Uterus (tissue), 3 donors: ENCODE measurements at regions not wholly inside any gene's neighbourhood (a gene's known extent, or its start where the extent isn't known, plus 50 kb on each side); places are given as distances from the start of the nearest gene placed in this dataset.

Experiments used
- DNase-seq, 2 donors: peaks; one replicate each; pipeline ENCODE4 v3.0.0-alpha.2; 2019 to 2020
- H3K27ac ChIP-seq, 2 donors: fragments of 200-600 bp; sonication (generic); 1 replicate in 1 of 2; 2 replicates in 1 of 2; pipeline ENCODE4 v1.5.1; 2016 to 2018
- H3K27me3 ChIP-seq, 2 donors: fragments of 200-600 bp; sonication (generic); one replicate each; pipeline ENCODE4 v1.5.1; 2018 to 2019; ENCODE audit warnings: control low read depth in 1 of 2
- H3K36me3 ChIP-seq, 2 donors: fragments of 200-600 bp; sonication (generic); one replicate each; pipeline ENCODE4 v1.5.1; 2019; ENCODE audit warnings: control low read depth in 1 of 2
- H3K4me1 ChIP-seq, 2 donors: fragments of 200-600 bp; sonication (generic); one replicate each; pipeline ENCODE4 v1.5.1; 2018 to 2019; ENCODE audit warnings: control low read depth in 1 of 2
- H3K4me3 ChIP-seq, 2 donors: fragments of 200-600 bp; sonication (generic); 1 replicate in 1 of 2; 2 replicates in 1 of 2; pipeline ENCODE4 v1.5.1; 2018 to 2019; ENCODE audit warnings: mild to moderate bottlenecking in 1 of 2
- H3K9me3 ChIP-seq, 2 donors: fragments of 200-600 bp; sonication (generic); one replicate each; pipeline ENCODE4 v1.5.1; 2019; ENCODE audit warnings: control low read depth in 1 of 2
- POLR2A ChIP-seq, 2 donors: fragments of 450-650 bp; IDR thresholded peaks; one replicate each; pipeline ENCODE4 v1.6.1; 2016; ENCODE audit warnings: antibody characterized with exemption in 2 of 2, mild to moderate bottlenecking in 1 of 2, moderate library complexity in 1 of 2
- intact Hi-C: fragments of 100-400 bp; cut with DNase I; formaldehyde crosslinking; loops from one replicate; pipeline ENCODE4 v1.15.1; 2023; ENCODE audit warnings: low total_unique reads
- TF ChIP-seq, protein P1 (sequence below), 4 experiments: fragments of 200-600 bp in 2 of 4; fragments of 450-650 bp in 2 of 4; sonication (generic) in 2 of 4; IDR thresholded peaks; one replicate each; pipeline ENCODE4 v1.5.1; 2016 to 2019; ENCODE audit warnings: antibody characterized with exemption in 4 of 4, mild to moderate bottlenecking in 2 of 4, moderate library complexity in 1 of 4
- donor health status: DM: yes; HTN: yes; CAD: no.

DNA sequence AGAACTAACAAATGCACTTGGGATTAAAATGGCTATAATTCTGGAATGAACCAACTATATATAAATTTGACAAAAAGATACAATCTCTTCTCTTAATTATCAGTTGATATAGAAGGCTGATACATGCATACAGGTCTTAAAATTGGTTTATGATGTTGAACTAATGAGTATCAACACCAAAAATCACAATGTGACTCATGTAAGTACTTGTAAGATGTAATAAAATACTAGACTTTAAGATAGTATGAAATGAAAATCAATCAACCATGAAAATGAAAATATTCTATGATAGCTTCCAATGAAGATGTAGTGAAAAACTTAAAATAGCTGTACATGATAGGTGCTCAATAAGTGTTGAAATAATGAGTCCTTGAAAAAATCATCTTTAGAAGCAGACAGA, 116.6 kb upstream of the SOX5 start:
- DNase-seq: no peak

DNA sequence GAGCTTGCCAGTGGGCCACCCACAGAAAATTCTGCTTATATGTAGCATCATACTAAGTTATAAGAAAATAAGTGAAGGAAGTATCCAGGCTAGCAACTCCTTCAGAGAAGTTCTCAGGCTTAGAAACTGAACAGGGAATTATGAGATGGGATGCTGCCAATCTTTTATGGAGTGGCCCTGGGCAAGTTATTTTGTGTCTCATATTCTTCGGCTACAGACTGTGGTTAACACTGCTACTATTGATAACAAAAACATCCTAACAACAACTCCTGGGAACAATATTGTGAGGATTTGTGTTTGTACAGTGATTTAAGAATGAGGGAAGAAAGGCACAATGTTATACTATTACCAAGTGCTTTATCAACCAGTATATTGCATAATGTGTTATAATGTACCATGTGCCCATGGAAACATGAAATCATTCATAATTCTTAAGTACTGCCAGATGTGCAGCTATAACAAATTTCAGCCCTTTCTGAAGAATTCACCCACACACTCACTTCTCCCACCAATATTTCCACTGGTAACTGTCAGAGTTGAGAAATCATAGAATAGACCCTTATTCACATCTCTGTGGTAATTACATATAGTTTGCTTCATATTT, 113.3 kb upstream of the SOX5 start:
- H3K4me1 ChIP-seq: no peaks in the 10 kb centered on the region
- no peak for DNase-seq
- H3K27ac ChIP-seq: no peak overlapping the region
- no peak for TF ChIP-seq POLR2A (IDR thresholded peaks at IDR 0.05)
- TF ChIP-seq, protein P1, sequence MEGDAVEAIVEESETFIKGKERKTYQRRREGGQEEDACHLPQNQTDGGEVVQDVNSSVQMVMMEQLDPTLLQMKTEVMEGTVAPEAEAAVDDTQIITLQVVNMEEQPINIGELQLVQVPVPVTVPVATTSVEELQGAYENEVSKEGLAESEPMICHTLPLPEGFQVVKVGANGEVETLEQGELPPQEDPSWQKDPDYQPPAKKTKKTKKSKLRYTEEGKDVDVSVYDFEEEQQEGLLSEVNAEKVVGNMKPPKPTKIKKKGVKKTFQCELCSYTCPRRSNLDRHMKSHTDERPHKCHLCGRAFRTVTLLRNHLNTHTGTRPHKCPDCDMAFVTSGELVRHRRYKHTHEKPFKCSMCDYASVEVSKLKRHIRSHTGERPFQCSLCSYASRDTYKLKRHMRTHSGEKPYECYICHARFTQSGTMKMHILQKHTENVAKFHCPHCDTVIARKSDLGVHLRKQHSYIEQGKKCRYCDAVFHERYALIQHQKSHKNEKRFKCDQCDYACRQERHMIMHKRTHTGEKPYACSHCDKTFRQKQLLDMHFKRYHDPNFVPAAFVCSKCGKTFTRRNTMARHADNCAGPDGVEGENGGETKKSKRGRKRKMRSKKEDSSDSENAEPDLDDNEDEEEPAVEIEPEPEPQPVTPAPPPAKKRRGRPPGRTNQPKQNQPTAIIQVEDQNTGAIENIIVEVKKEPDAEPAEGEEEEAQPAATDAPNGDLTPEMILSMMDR (IDR thresholded peaks at IDR 0.05): no peak
- no peaks in the 10 kb centered on the region for H3K36me3 ChIP-seq
- intact Hi-C loops: no loop called here
- no peaks in the 10 kb centered on the region for H3K27me3 ChIP-seq
- no peak overlapping the region for H3K4me3 ChIP-seq
- no peaks in the 10 kb centered on the region for H3K9me3 ChIP-seq

More for the DNA sequence above, 116.6 kb upstream of the SOX5 start:
- no peaks in the 10 kb centered on the region for H3K4me1 ChIP-seq
- no peaks in the 10 kb centered on the region for H3K27me3 ChIP-seq
- no peaks in the 10 kb centered on the region for H3K36me3 ChIP-seq
- H3K4me3 ChIP-seq: no peak overlapping the region
- H3K27ac ChIP-seq: no peak overlapping the region
- intact Hi-C loops: no loop called here
- TF ChIP-seq, protein P1 (IDR thresholded peaks at IDR 0.05): no peak
- no peak for TF ChIP-seq POLR2A (IDR thresholded peaks at IDR 0.05)
- no peaks in the 10 kb centered on the region for H3K9me3 ChIP-seq

DNA sequence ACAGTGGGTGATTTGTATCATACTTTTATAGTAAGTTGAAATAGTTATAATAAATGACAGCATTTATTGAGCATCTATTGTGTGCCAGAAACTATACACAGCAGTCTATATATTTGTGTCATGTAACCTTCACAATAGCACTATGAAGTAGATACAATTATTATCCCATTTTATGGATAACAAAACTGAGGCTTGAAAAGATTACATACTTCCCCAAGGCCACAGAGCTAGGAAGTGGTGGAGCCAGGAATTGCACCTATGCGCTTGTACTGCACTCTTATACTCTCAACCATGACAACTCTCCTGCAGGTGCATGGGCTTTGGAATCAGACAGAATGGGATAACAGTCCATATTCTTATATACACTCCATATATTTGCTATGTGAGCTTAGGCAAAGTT, 110.6 kb upstream of the SOX5 start:
- no peak for DNase-seq
- no peaks in the 10 kb centered on the region for H3K9me3 ChIP-seq
- intact Hi-C loops: no loop called here
- H3K27me3 ChIP-seq: no peaks in the 10 kb centered on the region
- H3K4me1 ChIP-seq: no peaks in the 10 kb centered on the region
- no peaks in the 10 kb centered on the region for H3K36me3 ChIP-seq
- no peak overlapping the region for H3K27ac ChIP-seq
- H3K4me3 ChIP-seq: no peak overlapping the region
- no peak for TF ChIP-seq POLR2A (IDR thresholded peaks at IDR 0.05)
- TF ChIP-seq, protein P1 (IDR thresholded peaks at IDR 0.05): no peak

DNA sequence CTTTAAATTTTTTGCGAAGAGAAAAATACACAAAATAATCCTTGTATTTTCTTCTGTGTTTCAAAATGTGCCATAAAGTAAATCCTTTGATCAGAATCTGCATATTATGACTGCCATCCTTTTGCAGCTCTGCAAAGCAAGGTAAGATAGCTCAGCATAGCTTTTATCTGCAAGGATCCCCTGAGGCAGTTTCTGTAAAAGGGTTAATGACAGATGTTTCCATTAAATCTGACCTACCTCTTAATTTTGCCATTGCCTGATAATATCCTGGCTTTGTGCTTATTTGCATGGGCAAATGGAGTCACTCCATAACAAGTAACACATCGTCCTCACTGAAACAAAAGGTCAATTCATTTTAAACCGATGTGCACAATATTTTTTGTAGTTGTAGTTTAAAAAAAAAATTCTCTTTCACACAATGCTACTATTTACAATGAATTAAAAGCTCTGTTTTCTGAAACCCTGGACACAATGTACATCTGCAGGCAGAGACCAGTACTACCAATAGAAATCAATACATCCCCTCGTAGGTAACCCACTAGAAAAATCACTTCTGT, 108.5 kb upstream of the SOX5 start:
- Histone ChIP-seq H3K9me3 (no peaks in the 10 kb centered on the region), H3K36me3 (no peaks in the 10 kb centered on the region), H3K27me3 (no peaks in the 10 kb centered on the region), H3K4me3 (no peak overlapping the region), H3K27ac (no peak overlapping the region), H3K4me1 (no peaks in the 10 kb centered on the region)
- DNase-seq: no peak
- intact Hi-C loops: no loop called here
- TF ChIP-seq POLR2A (IDR thresholded peaks at IDR 0.05): no peak
- TF ChIP-seq, protein P1 (IDR thresholded peaks at IDR 0.05): no peak

DNA sequence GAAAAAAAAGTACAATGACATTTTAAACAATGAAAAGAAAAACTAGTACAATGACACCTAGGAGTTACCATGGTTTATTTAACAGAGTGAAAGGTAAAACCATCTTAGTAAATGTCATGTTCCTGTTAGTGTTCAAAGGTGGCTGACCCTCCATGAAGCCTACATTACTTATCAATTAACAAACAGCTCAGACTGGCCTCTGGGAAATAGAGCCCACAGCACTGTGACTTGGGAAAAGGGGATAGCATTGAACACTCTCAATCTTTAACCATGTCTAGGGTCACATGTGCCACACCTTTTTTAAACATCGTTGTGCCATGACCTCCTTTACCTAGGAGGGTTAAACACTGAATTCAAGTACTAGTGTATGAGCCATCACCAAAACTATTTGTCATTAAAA, 106.3 kb upstream of the SOX5 start:
- no peaks in the 10 kb centered on the region for H3K9me3 ChIP-seq
- intact Hi-C loops: no loop called here
- DNase-seq: no peak
- no peaks in the 10 kb centered on the region for H3K36me3 ChIP-seq
- no peak overlapping the region for H3K27ac ChIP-seq
- no peaks in the 10 kb centered on the region for H3K4me1 ChIP-seq
- no peaks in the 10 kb centered on the region for H3K27me3 ChIP-seq
- no peak overlapping the region for H3K4me3 ChIP-seq
- no peak for TF ChIP-seq POLR2A (IDR thresholded peaks at IDR 0.05)
- TF ChIP-seq, protein P1 (IDR thresholded peaks at IDR 0.05): no peak
